Effector memory CD4-positive, alpha-beta T cell (primary cell): ENCODE measurements at regions not wholly inside any gene's neighbourhood (a gene's known extent, or its start where the extent isn't known, plus 50 kb on each side); places are given as distances from the start of the nearest gene placed in this dataset.

ENCODE experiments used
- DNase-seq, 3 donors: peaks; one replicate each; pipeline ENCODE4 v3.0.0-alpha.2; 2020
- H3K27ac ChIP-seq: 2 replicates; pipeline ENCODE4 v1.7.0; 2013; ENCODE audit warnings: mild to moderate bottlenecking, low read length, moderate library complexity; ENCODE audit not compliant: insufficient read depth, poor library complexity, severe bottlenecking
- H3K27me3 ChIP-seq: replicated peaks from 2 replicates; pipeline ENCODE4 v1.7.0; 2013; ENCODE audit warnings: mild to moderate bottlenecking, low read length; ENCODE audit not compliant: insufficient read depth, control insufficient read depth, poor library complexity, severe bottlenecking
- H3K36me3 ChIP-seq: 2 replicates; pipeline ENCODE4 v1.7.0; 2013; ENCODE audit warnings: mild to moderate bottlenecking, low read length, moderate library complexity; ENCODE audit not compliant: control insufficient read depth, insufficient read depth
- H3K4me1 ChIP-seq: 2 replicates; pipeline ENCODE4 v1.7.0; 2013; ENCODE audit warnings: low read length, mild to moderate bottlenecking; ENCODE audit not compliant: control insufficient read depth, insufficient read depth, poor library complexity, severe bottlenecking
- H3K4me3 ChIP-seq: 2 replicates; pipeline ENCODE4 v1.7.0; 2013; ENCODE audit warnings: low read length, low read depth, mild to moderate bottlenecking; ENCODE audit not compliant: insufficient read depth, poor library complexity, severe bottlenecking
- H3K9me3 ChIP-seq: 2 replicates; pipeline ENCODE4 v1.7.0; 2013; ENCODE audit warnings: mild to moderate bottlenecking, low read length, moderate library complexity; ENCODE audit not compliant: control insufficient read depth

DNA sequence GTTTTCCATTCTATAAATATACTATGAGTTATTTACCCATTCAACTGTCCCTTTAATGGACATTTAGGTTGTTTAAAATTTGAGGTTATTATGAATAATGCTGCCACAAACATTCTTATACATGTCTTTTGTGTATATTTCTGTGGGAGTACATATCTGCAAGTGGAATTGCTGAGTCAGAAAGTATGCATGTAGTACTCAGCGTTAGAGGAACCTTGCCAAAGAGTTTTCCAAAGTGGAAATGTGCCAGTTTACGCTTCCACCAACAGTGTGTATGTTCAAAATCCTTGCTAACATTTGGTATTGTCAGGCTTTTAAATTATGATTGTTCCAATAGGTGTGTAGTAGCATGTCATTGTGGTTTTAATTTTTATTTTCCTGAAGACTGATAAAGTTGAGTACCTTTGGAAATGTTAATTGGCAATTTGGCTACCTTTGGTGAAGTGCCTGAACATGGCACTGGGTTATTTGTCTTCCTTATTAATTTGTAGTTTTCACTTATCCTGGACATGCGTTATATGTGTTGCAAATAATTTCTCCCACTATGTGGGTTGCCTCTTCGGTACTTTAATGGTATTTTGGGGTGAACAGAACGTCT lies 341.2 kb downstream of the CD83 start:
- no peak overlapping the region for H3K27ac ChIP-seq
- H3K4me3 ChIP-seq, result no peak overlapping the region
- H3K36me3 ChIP-seq, result no peaks in the 10 kb centered on the region
- peaks cover 9% of the 10 kb centered on the region for H3K4me1 ChIP-seq
- H3K9me3 ChIP-seq, result no peaks in the 10 kb centered on the region
- no peak for DNase-seq
- no peaks in the 10 kb centered on the region for H3K27me3 ChIP-seq

DNA sequence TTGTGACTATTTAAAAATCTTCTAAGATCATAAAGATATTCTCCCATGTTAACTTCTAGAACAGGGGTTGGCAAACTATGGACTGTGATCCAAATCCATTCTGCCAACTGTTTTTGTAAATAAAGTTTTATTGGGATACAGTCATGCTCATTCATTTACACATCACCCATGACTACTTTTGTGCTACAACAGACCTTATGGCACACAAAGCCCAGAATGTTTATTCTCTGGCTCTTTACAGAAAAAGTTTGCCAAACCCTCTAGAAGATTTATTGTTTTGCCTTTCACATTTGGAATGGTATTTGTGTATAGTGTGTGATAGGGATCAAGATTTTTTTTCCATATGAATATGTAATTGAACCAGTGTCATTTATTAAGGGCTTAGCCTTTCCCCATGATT lies 341.7 kb downstream of the CD83 start:
- no peak for DNase-seq
- Histone ChIP-seq H3K4me1 (peaks cover 3% of the 10 kb centered on the region), H3K9me3 (no peaks in the 10 kb centered on the region), H3K27me3 (no peaks in the 10 kb centered on the region), H3K4me3 (no peak overlapping the region), H3K36me3 (no peaks in the 10 kb centered on the region), H3K27ac (no peak overlapping the region)

DNA sequence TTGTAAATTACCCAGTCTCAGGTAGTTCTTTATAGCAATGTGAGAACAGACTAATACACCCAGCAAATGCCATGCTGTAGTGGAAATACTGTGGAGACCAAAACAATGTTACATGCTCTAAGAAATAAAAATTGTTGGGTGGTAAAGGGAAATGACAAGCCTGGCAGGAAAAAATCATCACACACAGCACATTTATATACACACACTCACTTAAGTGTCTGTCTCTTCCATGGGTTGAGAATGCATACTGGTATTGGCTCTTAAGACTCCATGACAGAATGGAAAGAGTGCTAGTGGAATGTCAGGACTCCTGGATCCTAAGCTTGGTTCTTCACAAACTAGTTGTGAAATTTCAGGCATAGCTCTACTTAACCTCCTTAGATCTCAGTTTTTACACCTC lies 343.0 kb downstream of the CD83 start:
- DNase-seq, result no peak
- Histone ChIP-seq H3K27me3 (no peaks in the 10 kb centered on the region), H3K9me3 (no peaks in the 10 kb centered on the region), H3K27ac (no peak overlapping the region), H3K36me3 (no peaks in the 10 kb centered on the region), H3K4me3 (no peak overlapping the region), H3K4me1 (no peaks in the 10 kb centered on the region)

DNA sequence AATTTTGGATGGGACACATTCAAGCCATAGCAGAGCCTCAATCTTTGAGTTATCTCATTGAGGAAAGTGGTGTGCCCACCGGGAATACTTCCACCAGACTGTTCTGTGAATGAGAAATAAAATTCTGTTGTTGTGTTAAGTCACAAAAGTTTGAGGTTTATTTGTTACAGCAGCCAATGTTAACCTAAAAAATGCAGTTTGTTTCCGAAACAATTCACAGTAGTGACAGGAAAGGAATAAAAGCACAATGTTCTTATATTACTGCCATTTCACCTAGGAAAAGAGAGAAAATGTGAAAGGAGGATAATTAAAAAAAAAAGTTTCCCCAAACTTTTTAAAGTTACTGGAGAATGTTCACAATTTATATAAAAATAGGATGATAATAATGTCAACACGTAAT lies 344.6 kb downstream of the CD83 start:
- DNase-seq, result no peak
- Histone ChIP-seq H3K27me3 (no peaks in the 10 kb centered on the region), H3K4me1 (no peaks in the 10 kb centered on the region), H3K9me3 (no peaks in the 10 kb centered on the region), H3K4me3 (no peak overlapping the region), H3K36me3 (no peaks in the 10 kb centered on the region), H3K27ac (no peak overlapping the region)

DNA sequence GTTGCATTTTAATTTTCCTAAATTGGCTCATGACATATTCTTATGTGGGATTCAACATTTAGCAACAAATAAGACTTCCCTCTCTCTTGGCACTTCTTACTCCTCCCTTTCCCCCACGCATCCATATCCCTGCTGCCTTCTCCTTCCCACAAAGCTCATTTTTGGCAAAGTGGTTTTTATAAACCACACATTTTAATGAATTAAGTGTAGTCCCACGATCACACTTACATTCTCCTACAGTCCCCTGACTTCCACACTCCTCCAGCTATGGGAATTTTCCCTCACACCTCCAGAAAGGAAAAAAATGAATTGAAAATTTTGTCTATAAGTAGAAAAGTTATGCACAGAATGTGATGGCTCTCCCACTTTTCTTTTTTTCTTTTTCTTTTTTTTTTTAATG lies 345.0 kb downstream of the CD83 start:
- no peak overlapping the region for H3K27ac ChIP-seq
- no peaks in the 10 kb centered on the region for H3K9me3 ChIP-seq
- no peak for DNase-seq
- H3K4me3 ChIP-seq, result no peak overlapping the region
- no peaks in the 10 kb centered on the region for H3K4me1 ChIP-seq
- no peaks in the 10 kb centered on the region for H3K36me3 ChIP-seq
- no peaks in the 10 kb centered on the region for H3K27me3 ChIP-seq

DNA sequence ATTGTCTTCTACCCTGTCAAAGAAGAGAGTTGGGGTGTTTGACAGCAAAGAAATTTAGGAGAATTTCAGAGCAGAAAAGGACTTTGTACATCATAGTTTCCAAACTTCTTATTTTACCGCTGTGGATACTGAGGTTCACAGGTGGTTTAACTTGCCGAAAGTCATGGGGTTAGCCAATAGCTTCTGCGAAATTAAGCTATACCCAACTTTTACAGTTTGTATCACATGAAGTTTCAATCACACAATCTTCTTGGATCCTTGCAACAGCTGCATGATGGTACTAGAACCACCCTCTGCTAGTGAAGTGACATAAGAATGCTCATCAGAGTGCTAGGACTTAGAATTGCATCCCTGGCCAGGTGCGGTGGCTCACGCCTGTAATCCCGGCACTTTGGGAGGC lies 345.5 kb downstream of the CD83 start:
- no peak for DNase-seq
- no peaks in the 10 kb centered on the region for H3K27me3 ChIP-seq
- no peaks in the 10 kb centered on the region for H3K4me1 ChIP-seq
- no peaks in the 10 kb centered on the region for H3K9me3 ChIP-seq
- H3K27ac ChIP-seq, result no peak overlapping the region
- H3K36me3 ChIP-seq, result no peaks in the 10 kb centered on the region
- H3K4me3 ChIP-seq, result no peak overlapping the region

DNA sequence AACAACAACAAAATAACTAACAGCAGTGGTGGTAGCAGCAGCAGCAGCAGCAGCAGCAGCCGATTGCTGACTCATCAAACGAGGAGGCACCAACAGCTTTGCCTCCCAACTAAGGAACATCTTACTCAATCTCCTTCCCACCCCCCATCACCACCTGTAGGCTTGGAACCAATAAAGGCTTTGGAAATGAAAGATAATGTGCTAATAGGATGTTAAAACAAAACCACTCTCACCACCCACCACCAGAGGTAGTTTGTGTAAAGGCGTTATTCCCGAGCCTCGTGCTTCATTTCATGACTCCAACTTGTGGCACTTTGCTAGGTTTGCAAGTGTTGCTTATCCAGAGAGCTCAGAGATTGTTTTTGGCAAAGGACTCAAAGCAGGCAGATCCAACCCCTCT lies 346.5 kb downstream of the CD83 start:
- DNase-seq, result no peak
- no peak overlapping the region for H3K4me3 ChIP-seq
- H3K4me1 ChIP-seq, result no peaks in the 10 kb centered on the region
- H3K9me3 ChIP-seq, result no peaks in the 10 kb centered on the region
- no peak overlapping the region for H3K27ac ChIP-seq
- no peaks in the 10 kb centered on the region for H3K36me3 ChIP-seq
- H3K27me3 ChIP-seq, result no peaks in the 10 kb centered on the region

DNA sequence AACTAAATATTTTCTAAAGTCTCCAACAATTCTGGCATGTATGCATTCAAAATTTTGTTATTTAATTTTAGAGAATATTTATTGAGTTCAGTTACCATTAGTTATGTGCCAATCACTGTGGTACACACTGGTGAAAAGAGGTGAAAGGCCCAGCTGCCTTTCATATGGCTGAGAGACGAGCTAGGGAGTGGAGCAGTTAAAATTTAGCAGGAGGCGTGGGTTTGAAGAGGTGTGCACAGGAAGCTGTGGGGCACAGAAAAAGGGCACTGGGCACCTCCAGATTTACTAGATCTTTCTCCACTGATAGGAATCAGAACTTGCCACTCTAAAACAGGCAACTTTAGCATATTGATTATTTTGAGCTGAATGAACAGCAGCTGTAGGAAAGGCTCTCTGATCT lies 347.1 kb downstream of the CD83 start:
- Histone ChIP-seq H3K27me3 (no peaks in the 10 kb centered on the region), H3K4me1 (no peaks in the 10 kb centered on the region), H3K9me3 (no peaks in the 10 kb centered on the region), H3K27ac (no peak overlapping the region), H3K36me3 (no peaks in the 10 kb centered on the region), H3K4me3 (no peak overlapping the region)
- no peak for DNase-seq

DNA sequence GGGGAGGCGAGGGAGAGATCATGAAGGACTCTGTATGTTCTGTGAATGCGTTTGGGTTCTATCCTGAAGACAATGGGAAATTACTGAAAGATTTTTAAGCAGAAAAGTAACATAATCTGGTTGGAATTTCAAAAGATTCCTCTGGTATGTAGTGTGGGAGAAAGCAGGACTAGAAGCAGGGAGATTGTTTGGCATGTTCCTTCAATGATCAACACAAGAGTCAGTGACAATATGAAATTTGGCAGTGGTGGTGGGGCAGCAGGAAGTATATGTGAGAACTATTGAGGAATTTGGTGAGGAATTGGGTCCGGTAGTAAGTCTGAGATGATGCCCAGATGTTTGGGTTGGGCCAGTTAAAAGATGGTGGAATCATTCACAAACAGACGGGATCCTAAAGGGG lies 348.7 kb downstream of the CD83 start:
- Histone ChIP-seq H3K27ac (no peak overlapping the region), H3K4me3 (no peak overlapping the region), H3K27me3 (no peaks in the 10 kb centered on the region), H3K4me1 (no peaks in the 10 kb centered on the region), H3K36me3 (no peaks in the 10 kb centered on the region), H3K9me3 (no peaks in the 10 kb centered on the region)
- DNase-seq, result no peak

DNA sequence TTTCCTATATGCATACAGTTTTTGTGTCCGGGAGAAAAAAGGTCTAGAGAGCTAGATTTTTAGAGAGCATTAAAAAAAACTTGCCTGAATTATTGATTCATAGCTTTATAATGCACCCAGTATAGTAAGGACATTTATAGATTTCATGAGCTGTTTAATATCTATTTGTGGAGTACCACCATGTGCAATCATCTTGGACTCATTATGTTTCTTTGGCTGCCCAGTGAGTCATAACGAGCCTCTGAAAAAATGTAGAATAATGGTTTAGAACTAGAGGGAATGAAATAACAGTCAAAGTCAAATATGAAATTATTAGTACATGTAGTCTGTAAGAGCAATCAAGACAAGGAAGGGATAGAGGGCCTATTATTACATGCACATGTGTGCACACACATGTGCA lies 350.0 kb downstream of the CD83 start:
- H3K4me1 ChIP-seq, result no peaks in the 10 kb centered on the region
- H3K27ac ChIP-seq, result no peak overlapping the region

More for the DNA sequence above, 350.0 kb downstream of the CD83 start:
- Histone ChIP-seq H3K36me3 (no peaks in the 10 kb centered on the region), H3K9me3 (no peaks in the 10 kb centered on the region), H3K27me3 (no peaks in the 10 kb centered on the region), H3K4me3 (no peak overlapping the region)
- DNase-seq, result no peak
